ENCODE measurements at regions not wholly inside any gene's neighbourhood (a gene's known extent, or its start where the extent isn't known, plus 50 kb on each side); places are given as distances from the start of the nearest gene placed in this dataset.
"Not testable (repeated sequence)": the region's sequence is repeated elsewhere in the genome, so short reads cannot be mapped to it uniquely, and the experiment has no call there.

DNA sequence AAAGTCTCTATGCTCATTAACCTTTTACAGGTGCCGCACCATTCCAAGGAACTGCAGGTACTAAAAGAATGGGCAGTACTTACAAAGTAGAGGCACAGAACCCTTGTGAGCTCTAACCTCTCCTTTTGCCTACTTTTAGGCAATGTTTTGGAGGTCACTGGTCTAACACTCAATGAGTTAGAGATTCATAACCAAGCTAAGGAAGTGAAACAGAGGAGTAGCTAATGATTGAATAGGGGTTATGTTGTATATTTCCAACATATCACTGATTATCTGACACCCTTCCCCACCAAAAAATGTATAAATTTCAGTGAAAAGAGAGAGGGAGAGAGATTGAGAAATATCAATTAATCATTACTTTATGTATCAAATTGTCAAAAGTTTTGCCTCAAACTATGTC, 269.3 kb downstream of the PCDH7 start:
- FAIRE-seq (no peak), DNase-seq (ENCODE audit: insufficient read length, low spot score) (no peak)

DNA sequence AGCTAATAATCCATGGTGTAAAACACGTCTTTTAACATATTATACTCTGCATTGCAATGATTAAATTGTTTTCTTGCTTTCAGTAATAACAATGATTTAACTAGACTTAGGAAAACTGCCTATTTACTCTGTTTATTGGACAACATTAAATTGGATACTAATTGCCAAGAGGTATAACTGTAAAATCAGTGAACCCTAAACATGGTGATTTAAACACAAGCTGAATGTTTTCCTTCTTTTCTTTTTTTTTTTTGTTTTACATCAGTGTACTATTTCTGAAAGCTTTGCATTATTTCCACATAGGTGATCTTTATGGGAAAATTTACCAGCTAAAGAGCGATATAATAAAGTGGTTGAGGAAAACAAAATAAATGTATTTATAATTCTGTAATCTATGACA, 276.7 kb downstream of the PCDH7 start:
- FAIRE-seq, result no peak
- DNase-seq (ENCODE audit: insufficient read length, low spot score), result no peak

DNA sequence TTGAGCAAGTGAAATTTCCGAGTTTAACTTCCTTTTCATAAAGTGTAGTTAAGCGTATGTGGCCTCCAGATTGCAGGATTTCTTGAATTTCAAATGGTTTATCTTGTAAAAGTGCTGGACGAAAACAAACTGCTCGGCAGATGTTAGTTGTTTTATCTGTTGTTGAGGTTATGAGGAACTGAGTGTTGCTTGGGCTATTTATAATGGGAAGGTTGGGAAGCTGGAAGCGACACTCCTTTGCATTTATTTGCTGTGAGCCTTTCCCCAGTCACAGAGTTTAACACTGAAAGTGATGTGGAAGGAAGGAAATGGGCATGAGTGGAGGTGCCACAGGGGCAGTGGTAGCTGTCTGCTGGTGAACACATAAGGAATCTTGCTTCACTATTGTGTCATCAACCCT, 284.9 kb downstream of the PCDH7 start:
- FAIRE-seq (no peak), DNase-seq (ENCODE audit: insufficient read length, low spot score) (no peak)

DNA sequence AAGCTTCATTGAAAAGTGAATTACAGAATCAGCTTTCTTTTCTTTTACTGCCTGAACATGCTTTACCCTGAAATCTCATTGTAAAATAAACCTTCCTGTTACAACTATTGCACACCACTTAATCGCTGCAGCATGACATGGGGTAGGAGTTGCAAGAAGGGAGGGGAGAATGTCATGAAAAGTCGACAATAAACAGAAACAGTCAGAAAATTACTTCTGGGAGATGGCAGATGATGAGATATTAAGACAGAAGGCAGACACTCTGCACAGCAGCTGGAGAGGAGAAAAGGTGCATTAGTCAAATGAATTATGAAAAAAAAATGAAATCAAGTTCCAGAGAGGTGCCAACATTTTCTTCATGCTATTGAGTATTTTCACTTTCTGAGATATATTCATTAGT, 287.7 kb downstream of the PCDH7 start:
- FAIRE-seq, result no peak
- DNase-seq (ENCODE audit: insufficient read length, low spot score), result no peak

DNA sequence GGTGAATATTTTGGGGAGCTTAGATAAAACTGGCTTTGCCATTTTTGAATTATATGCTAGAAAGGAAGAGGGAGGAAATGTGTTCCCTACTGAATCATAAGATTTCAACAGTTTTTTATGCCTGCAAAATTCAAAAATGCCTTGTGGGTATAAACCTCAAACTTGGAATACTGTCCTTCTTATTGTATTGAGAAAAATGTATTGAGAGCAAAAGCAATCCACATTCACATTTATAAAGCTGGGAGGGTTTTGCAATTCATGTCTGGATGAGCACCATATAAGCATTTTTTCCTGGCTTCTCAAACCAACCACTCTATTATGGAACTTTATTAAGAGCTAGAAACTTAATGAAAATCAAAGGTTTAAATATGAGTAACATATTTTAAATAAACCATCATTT, 289.8 kb downstream of the PCDH7 start:
- FAIRE-seq, result no peak
- DNase-seq (ENCODE audit: insufficient read length, low spot score), result no peak

DNA sequence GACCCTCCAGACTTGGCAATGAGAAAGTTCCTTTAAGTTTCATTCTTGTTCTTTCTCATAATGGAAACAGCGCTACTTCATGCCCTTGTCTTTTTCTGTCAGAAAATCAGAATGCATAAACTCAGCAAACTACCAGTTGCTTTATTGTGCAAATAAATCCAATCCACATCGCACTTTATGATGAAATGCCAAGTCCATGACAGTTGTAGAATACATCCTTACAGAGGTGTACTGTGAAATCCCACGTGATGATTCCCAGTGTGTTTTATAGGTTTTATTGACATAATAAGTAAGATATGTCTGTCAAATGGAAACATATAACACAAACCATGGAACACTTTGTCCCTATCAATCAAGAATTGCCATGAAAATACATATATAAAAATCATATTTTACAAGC, 295.0 kb downstream of the PCDH7 start:
- no peak for FAIRE-seq
- DNase-seq (ENCODE audit: insufficient read length, low spot score), result no peak

DNA sequence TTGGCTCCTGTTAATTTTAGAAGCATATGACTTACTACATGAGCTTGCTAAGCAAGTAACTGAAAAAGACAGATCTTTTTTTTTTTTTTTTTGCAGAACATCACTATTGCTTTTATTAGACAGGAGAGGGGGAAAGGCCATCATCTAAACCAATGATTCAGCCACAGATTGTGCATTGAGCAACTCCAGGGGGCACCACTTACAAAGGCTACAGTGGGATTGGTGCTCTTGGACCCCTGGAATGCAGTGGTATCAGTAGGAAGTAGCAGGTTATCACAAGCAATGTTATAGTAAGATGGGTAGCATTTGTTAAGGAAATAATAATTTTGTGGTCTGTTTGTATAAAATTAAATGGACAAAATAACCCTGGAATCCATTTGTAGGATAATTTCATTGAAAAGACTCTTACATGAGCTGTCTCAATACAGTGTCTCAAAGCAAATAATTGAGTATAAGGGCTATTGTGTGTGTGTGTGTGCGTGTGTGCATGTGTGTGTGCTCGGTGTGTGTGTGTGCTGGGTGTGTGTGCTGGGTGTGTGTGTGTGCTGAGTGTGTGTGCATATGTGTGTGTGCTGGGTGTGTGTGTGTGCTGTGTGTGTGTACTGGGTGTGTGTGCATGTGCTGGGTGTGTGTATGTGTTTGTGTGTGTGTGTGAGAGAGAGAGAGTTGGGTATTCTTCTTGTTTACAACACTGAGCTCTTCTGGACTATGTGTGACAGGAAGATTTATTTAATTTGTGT, 296.3 kb downstream of the PCDH7 start:
- no peak for DNase-seq (ENCODE audit: insufficient read length, low spot score)
- FAIRE-seq, result no peak

DNA sequence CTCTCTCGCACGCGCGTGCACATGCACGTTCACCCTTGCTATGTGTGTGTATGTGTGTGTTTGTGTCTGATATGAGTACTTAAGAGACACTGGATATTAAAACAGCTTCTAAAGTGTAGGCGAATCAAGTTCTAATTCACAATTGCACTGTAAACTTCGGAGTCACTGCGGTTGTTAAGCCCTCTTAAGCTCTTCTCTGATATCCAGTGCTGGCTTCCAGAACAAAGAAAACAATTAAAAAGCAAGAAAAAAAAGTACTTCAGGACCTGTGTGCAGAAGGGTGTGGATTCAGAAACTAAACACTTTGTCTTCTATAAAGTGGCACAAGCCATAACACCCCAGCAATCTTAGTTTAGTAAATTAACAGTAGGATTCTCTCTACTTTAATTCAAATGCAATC, 300.2 kb downstream of the PCDH7 start:
- no peak for FAIRE-seq
- no peak for DNase-seq (ENCODE audit: insufficient read length, low spot score)

DNA sequence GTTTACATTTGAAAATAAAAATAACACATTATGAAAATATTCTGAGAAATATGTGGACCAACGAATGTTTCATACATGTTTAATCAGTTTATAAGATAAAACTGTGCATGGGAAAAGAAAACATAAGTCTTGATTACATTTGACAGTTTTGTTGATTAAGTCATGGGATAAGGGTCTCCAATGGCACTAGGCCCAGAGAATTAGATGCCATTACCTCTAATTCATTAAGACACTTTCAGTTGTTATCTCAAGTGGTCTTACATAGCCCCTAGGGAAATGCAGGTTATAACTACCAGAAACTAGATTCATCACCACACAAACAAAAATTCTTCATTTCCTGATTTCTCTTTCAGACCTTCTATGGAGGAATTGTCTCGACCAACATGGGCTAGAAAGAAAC, 300.8 kb downstream of the PCDH7 start:
- DNase-seq (ENCODE audit: insufficient read length, low spot score), result no peak
- no peak for FAIRE-seq

DNA sequence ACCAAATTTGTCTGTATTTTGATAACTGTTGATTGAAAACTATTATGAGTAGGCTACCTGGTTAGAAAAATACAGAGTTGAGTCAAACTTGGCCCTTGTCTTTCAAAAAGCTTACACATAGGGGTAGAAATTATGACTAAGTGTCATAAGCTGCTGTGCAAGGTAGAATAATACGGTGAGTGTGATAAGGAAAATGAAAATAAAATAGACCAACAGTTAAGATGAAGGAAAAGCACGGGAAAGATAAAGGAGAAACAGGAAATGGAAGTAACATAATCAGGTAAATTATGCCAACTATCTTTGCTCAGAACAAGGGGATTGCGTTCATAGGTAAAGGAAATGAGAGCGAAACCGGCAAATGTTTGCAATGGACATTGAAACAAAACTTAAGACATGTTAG, 302.5 kb downstream of the PCDH7 start:
- DNase-seq (ENCODE audit: insufficient read length, low spot score), result no peak
- no peak for FAIRE-seq

DNA sequence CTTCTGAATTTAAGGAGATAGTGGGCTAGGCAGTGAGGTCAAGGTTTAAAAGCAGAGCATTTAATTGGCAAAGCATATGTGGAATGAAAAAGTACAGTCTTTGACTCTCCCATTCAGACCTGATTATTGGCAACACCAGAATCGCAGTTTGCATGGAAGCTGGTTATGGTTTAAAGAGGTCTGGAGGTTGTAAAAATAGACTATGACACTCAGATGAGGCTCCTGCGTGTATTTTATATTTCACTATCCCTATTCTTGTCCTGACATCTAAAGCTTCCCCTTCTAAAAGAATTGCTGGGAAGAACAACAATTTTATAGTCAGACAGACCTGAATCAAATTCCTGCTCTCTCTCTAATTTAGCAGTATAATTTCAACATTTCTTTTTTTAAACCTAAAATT, 302.9 kb downstream of the PCDH7 start:
- FAIRE-seq (no peak), DNase-seq (ENCODE audit: insufficient read length, low spot score) (no peak)

DNA sequence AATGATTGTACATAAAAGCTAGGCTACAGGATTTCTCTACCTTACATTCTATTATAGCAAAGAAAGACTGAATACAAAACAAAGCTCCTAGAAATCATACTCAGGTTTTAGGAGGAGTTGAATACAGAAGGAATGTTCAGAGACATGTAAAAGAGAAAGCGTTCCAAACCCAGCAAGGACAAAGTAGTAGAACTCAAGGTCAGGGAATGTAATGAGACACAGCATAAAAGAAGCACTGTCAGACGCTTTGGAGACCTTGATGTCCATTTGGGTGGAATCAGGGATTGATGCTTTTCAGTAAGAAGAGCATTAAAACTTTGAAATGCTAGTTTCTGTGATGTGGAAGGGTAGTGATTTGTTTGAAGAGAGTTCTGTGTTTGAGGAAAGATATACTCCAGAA, 303.6 kb downstream of the PCDH7 start:
- FAIRE-seq, result no peak
- no peak for DNase-seq (ENCODE audit: insufficient read length, low spot score)

DNA sequence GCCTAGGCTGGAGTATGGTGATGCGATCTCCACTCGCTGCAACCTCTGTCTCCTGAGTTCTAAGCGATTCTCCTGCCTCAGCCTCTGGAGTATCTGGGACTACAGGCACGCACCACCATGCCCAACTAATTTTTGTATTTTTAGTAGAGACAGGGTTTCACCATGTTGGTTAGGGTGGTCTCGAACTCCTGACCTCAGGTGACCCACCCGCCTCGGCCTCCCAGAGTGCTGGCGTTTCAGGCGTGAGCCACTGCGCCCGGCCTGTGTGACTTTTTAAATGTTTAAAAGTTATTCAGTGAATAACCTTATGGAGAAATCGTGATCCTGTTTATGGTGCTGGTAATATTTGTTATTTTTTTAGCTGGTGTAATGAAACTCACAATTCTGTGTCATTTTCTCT, 304.6 kb downstream of the PCDH7 start:
- FAIRE-seq, result not testable (repeated sequence)

DNA sequence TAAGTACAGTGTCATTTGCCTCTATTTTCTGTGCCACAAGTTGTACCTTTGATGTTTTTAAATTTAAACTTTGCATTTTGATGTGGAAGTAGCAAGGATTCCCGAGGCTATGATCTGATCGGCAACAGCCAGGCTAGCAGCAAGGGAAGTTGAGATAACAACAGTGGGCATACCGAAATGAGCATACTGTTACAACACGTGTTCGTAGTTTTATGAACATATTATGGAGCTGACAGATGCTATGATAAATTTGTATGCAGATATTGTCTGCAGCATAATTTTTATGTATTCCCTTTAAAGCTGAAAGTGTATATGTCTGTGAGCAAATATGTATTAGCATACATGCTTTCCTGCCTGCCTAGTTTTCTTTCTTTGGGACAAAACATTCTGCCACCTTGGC, 306.1 kb downstream of the PCDH7 start:
- FAIRE-seq (no peak), DNase-seq (ENCODE audit: insufficient read length, low spot score) (no peak)

More for the DNA sequence above, 304.6 kb downstream of the PCDH7 start:
- not testable (repeated sequence) for DNase-seq (ENCODE audit: insufficient read length, low spot score)

DNA sequence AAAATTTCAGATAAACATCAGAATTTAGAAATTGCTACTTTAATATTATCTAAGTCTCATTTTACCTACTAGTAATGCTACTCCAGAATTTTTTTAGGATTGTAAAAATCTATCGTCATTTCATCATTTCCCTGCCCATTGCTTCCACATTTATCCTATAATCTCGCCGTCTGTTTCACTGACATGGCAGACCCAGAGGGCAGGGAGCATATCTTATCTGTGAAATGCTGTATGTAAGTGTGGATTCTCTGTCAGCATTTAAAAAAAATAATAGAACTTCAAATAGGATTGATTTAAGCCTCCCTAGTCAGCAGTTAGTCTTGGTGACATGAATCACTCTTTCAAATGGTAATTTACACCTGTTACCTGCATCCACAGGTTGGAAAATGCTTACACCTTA, 314.4 kb downstream of the PCDH7 start:
- FAIRE-seq (no peak), DNase-seq (ENCODE audit: insufficient read length, low spot score) (no peak)

DNA sequence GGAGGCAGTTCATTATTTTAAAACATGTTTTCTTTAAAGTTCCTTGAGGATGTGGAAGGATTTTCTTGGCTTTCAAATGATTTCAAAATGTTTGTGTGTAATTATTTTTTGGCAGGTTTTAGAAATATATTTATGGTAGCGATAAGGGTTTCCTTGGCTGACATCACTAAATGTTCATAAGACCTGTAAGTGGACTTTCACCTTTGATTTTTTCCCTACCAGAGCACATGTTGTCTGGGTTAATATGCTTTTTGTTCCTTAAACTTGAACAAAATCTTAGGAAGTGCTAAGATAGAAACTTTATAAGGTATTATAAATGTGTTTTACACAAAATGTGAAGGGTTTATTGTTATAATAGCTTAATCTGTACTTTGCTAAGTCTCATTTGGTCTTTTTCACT, 315.6 kb downstream of the PCDH7 start:
- DNase-seq (ENCODE audit: insufficient read length, low spot score) (no peak), FAIRE-seq (no peak)

DNA sequence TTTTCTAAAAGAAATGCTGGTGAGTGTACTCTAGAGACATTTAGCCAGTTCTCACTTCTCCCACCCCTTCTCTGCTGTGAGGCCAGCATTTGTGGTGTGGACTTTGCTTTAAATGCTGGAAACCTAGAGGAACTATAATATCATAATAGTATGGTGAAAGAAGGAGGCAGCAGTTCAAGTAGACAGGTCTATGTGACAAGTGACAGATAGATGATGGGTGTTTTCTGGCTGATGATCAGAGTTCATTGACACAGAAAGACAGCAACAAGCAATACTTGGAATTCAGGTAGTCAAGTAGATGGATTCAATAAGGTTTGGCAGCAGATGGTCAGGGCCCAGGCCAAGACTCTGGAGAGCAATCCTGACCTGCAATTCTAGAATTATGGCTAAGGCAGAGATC, 317.5 kb downstream of the PCDH7 start:
- FAIRE-seq (no peak), DNase-seq (ENCODE audit: insufficient read length, low spot score) (no peak)

DNA sequence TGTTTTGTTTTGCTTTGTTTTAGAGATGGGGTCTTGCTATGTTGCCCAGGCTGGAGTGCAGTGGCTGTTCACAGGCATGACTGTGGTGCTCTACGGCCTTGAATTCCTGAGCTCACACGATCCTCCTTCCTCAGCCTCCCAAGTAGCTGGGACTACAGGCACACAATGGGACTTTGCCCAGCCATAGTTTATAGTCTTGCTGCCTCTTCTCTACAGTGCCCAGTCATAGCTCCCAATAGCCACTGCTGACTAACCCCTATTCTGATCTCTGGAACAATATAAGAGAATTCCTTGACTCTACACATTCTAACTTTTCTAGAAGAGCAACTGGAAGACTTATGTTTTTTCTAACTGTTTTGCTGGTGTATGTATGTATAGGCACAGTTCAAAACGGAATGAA, 319.2 kb downstream of the PCDH7 start:
- FAIRE-seq (no peak), DNase-seq (ENCODE audit: insufficient read length, low spot score) (no peak)

DNA sequence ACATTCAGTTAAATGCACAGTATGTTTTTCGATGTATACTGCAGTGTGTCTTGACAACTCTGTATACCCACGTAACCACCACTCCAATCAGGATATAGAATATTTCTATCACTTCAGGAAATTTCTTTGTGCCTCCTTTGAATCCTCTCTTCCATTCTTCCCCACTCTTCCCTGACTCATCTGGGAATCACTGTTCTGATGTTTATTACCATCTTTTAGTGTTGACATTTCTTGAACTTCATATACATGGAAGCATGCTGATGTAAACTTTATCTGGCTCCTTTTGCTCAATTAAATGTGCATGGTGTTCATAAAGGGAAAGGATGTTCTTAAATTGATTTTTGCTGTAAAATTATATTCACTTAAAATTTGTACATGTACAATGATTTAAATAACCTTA, 319.9 kb downstream of the PCDH7 start:
- no peak for FAIRE-seq
- DNase-seq (ENCODE audit: insufficient read length, low spot score), result no peak

DNA sequence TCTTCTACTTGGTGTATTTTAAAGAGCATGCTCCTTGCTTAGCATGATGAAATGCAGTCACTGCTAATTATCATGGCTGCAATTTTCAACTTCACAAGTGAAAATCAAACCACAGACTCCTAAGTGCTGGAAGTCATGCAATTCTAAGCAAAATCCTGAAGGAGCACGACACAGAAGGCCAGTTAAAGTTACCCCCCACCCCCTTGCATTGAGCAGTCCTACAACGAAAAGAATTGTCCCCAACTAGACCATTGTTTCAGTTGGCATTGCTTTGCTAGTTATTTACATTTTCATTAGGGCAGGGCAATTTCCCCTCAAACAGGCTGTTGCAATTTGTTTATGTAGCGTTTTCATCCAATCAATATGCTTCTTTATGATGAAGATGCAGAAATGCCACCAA, 321.2 kb downstream of the PCDH7 start:
- DNase-seq (ENCODE audit: insufficient read length, low spot score) (no peak), FAIRE-seq (no peak)

DNA sequence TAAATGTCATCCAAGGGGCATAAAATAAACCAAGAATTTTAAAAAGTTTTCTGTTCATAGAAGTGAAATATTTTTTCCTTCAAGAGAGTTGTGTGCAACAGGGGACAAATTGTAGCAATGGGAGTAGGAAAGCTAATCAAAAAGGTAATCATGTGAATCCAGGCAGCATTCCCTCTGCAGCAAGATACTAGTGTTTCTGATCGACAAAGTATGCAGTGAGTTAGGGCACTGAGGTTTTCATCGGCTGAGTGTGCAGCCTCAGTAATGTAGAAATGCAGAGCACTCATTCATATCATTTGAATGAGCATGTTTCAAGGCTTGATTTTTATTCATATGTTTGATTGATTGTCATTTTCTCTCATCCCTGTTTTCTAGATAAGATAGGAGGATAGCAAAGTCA, 321.7 kb downstream of the PCDH7 start:
- FAIRE-seq (no peak), DNase-seq (ENCODE audit: insufficient read length, low spot score) (no peak)

DNA sequence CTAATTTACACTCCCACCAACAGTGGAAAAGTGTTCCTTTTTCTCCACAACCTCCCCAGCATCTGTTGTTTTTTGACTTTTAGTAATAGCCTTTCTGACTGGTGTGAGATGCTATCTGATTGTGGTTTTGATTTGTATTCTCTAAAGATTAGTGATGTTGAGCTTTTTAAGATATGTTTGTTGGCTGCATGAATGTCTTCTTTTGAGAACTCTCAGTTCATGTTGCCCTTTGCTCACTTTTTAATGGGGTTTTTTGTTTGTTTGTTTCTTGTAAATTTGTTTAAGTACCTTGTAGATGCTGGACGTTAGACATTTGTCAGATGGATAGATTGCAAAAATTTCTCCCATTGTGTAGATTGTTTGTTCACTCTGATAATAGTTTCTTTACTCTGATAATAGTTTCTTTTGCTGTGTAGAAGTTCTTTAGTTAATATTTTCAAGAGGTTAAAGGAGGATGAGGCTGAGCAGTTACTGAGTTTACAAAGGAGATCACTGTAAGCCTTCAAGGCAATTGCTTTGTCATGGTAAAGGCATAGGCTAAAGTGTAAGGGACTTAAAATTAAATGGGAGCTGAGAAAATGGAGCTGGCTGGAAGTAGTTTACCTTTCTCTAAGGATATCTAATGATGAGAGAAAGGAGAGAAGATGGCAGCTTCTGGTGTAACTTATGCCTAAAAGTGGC, 323.4 kb downstream of the PCDH7 start:
- DNase-seq (ENCODE audit: insufficient read length, low spot score) (no peak), FAIRE-seq (no peak)

DNA sequence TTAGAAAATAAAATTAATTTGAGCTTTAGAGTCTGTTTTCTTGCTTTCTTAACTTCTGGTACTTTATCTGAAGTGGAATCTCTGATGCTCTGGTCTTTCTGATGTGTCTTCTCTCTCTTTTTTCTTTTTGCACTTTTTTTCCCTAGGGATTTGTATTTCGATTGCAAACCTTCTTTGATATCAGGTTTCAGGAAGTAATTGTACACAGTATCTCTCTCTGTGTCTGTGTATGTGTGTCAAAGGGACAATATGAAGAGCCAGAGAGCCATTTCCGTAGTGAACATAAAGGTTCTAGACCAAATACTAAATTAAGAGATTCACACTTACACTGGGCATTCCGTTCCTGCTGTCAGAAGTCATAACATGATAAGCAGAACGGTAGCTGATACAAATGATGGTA, 325.0 kb downstream of the PCDH7 start:
- FAIRE-seq, result no peak
- no peak for DNase-seq (ENCODE audit: insufficient read length, low spot score)

All from GM19239 (cell line).